AG08396 (cell line): ENCODE measurements at regions not wholly inside any gene's neighbourhood (a gene's known extent, or its start where the extent isn't known, plus 50 kb on each side); places are given as distances from the start of the nearest gene placed in this dataset.
A peak's percentile ranks its signal among the peaks of the same experiment; 100 is the strongest.
"Not testable (repeated sequence)": the region's sequence is repeated elsewhere in the genome, so short reads cannot be mapped to it uniquely, and the experiment has no call there.

Source experiments
- DNase-seq: peaks from one replicate; pipeline ENCODE4 v3.0.0; 2012; ENCODE audit warnings: low spot score, mixed read lengths

DNA sequence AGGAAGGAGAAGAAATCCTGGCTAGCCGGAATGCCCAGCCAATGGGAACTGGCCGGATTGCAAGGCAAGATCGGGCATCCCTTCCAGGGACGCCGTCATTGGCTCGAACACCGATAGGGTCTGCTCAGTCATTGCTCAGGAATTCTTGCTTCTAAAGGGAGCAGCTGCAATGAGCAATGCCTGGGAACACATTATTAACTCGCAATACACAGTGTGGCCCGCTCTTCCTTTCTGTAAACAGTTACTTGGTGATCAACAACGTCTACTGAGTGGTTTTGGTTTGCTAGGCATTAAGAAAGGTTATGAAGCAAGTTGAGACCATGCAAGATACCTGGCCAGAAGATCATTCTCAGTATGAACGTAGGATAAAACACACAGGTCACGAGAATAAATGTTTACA is 165.4 kb upstream of the CITED2 start:
- peak; percentile 86 for DNase-seq

DNA sequence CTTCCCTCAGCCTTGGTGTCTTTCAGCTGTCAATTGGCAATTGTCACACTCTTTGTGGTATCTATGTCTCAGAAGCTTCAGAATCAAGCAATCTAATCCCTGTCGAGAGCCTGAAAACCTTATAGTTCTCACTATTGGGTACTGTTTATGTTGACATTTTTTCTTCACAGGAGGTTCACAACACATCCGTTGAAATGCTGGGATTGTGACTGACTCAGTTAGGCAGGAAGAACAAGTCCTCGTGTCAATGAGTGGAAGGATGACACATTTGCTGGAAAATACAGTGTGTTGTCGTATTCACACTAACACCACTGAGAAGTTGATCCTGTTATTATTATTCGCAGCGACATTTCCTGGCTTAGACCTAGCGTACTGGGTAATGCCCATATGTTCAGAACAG is 163.9 kb upstream of the CITED2 start:
- no peak for DNase-seq

DNA sequence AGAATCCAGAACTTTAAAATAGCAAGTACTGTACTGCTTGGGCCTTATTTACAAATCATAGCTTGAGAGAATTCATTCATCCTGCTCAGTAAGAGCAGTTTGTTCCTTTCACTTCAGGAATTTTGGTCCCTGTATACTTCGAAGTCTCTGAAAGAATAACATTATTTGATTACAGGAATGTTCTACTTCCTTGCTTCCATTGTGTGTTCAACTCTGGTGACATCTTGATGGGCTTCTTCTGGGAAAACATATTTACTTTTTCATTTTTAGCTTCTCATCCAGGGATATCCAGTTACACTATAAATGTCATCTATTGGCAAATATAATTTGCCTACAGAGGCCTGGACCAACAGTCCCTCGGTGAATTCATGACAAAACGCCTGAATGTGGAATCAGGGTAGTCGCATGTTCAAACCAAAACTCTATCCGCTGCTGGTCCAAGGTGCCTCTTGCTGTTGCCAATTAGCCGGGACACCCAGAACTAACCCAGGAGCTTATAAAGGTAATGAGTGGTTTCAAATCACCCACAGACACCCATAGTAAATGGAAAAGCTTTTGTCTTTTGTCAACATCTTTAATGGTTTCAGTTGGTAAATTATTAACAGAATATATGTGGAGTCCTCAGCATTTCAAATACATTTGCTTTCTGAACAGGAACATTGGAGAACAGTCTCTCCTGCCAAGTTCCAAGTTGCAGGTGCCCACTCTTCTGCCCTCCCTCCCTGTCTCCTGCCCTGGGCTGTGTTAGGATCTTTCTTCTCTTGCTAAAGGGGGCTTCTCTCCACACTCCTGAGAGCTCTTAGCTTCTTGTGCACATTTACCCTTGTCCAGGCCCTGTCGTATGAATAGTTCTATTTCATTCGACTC is 162.5 kb upstream of the CITED2 start:
- DNase-seq = no peak

DNA sequence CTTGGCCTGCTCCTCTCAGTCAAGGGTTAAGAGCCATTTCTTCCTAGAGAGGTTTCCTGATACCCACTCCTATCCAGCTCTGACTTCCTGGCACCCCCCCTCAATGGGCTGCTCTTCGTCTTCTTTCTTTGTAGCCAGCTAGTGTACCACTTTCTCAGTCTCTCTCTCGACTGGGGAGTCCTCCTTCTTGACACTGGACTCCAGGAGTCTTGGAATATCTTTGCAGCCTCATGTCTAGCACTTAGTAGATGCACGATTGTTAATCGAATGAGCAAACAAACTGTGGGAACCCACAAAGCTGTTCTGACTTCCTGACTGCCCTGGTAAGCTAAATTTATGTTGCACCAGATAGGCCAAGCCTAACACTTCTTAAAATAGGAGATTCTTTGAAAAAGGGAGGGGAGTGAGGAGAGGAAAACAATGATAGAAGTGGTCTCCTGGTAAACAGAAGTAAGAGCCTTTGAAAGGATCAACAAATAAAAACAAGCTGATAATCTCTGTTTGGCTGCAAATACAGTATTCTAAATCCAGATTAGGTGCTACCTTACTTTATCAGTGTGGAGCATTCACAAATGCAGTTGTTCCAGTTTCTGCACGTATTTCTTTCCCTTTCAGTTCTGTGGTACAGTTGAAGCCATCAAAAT is 160.1 kb upstream of the CITED2 start:
- no peak for DNase-seq

DNA sequence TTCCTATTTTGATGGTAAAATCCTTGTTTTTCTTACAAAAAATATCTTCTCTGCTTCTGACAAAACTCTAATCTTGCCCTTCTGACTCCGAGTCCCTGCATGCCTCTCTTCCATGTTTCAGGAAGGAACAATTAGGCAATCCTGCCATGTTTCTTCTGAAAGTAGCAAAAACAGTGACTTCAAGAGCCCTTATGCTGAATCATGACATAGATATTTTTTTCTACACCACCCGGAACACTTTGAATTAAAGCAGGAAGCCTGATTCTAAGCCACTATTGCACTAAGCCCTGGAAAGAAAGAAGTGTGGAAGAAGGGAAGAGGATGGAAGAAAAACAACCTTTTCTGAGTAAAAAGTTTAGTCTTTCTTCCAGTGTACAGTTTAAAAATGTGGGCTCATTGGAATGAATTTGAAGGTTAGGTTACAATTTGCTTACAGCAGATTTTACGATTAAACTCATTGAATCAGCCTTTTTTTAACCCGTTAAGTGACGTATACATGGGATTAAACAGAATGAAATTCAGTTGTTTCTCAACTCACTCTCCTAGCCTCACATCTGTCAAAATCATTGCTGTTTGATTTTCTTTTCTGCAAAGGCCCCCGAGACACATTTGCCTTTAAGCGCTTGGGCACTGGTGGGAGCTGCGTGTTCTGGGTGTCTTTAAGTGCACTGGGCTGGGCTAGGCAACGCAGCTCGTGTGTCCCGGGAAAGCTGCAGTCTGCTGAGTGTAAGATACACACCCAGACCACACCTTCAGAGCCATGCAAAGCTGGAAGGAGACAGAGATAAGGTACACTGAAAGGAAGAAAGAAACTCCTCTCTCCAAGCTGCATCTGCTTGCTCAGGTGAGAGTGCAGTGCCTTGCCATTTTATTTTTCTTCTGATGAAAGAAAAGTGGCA is 159.4 kb upstream of the CITED2 start:
- DNase-seq = peak; percentile 29

DNA sequence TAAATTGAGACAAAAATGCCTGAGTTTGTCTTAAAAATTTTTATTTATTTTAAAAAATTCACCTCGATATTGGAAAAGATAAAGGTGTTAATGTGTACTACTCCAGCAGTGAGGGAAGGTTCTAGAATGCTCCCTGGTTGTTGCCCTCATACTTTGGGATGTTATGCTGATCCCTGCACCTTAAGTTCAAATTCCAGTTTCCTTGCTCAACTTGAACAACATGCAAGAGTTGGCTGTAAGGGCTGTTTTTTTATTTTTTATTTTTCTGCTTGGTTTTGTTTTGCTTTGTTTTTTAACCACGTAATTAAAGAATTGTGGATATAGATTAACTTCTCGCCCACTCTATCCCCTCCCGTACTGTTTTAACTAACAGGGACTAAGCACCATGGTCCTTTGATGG is 158.7 kb upstream of the CITED2 start:
- DNase-seq = no peak

DNA sequence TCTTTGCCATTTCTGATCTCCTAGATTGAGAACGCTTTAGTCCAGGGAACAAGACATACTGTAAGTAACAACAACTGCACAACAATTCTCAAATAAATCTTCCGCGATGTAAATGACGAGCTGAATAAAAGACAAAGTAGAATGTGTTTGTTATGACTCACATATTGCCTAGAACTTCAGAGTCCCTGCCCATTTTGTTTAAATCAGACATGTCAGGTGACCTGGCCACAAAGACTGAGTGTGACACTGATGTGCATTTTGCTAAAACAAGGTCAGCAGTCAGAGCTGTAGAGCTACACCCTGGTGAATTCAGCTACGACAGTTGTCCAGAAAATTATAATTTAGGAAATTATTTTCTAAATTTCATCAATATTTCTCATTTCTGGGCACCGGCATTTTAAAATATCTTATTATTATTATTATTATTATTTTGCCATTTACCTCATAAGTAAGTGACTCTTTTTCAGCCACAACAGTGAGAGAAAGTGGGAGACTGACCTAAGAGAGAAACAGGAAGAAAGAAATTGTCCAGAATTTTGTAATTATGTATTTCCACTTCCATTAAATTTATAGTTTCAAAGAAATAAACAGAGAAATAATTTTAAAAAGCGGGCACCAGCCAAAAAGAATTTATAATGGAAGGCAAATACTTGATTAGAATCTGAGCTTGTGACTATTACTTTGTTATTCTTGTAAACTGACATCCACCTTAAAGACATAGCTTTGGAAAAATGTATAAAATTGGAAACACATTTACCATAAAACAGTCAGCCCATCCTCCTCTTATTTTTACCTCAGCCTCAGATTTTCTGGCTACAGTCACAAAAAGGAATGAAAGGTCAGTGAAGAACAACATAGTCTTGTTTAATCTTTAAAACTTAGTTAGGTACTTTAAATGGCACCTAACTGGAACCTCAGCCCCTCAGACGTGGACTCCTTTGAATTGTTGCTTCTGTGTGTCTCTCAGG is 157.0 kb upstream of the CITED2 start:
- peak; percentile 12 for DNase-seq

DNA sequence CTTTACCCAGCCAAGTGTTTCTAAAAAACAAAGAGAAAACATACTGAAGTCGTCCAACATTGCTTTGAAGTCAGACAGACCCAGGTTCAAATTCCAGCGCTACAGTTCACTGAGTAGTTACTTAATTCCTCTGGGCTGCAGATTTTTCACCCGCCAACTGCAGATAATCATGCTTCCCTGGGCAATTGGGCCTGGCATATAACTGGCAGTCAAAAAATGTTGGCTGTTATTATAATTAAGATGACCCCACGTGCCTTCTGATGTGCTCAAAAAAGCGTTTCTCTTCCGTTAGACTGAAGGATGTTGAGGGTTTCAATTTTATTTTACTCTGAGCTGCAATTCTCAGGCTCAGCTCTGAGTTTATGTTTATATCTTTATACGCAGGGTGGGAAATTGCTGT is 156.1 kb upstream of the CITED2 start:
- no peak for DNase-seq

DNA sequence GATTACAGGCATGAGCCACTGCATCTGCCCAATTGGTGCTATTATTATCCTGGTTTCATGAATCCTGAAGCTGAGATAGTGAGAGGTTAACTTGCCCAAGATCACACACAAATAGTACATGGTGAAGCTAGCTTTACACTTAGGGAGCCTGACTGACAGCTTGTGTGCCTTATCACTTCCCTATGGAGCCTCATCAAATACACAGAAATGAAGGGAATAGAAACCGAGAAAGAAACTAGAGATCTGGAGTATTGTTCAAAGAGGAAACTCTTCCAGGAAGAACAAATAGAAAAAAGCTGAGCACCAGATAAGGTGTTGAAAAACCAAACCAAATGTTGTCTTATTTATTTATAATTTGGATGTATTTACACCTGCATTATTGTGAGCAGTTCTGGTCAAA is 155.0 kb upstream of the CITED2 start:
- DNase-seq = no peak

DNA sequence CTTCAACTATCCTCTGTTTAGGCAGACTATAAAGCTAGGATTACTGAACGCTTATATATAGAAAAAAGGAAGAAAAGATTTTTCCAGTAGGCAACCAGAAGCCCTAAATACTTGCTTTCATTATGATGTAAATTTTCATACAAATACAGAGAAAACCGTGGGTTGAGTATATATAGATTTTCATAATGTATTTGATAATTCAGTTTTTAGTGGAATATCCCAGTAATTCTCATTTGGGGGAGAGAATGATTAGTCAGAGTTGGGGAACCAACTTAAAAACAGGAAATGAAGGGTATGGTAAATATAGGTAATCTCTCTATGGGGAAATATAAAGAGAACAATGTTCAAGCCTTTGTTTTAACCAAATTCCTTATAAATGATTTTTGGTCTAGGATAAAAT is 154.0 kb upstream of the CITED2 start:
- DNase-seq = no peak

DNA sequence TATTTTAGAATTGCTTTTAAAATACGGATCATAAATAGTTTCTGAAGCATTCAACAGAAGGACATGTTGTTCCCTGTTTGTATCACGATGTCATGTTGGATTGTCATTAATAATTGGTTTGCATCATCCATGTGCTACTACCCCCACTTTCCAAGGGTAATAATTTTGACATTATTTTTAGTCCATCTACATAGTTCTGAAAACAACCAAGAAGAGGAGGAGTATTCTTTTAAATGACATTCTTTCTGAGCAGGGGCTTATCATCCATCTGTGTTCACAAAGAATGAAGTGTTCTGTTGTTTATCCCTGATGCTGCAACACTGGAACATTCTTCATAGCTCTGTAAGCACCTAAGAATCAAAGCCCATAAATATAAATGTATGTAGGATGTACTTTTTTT is 151.0 kb upstream of the CITED2 start:
- DNase-seq = no peak

DNA sequence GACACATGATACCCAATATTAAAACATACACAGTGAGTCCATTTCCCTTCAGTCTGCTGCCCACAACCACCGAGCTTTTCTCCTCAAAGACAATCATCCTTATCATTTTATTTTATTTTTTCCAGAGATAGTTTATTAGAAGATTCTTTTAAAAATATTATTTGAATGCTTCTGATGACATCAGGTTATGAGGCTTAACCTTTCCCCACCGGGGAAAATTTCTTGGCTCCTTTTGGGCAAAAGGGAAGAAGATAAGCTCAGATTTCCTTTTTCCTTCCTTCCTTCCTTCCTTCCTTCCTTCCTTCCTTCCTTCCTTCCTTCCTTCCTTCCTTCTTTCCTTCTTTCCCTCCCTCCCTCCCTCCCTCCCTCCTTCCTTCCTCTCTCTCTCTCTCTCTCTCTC is 149.5 kb upstream of the CITED2 start:
- DNase-seq = no peak

DNA sequence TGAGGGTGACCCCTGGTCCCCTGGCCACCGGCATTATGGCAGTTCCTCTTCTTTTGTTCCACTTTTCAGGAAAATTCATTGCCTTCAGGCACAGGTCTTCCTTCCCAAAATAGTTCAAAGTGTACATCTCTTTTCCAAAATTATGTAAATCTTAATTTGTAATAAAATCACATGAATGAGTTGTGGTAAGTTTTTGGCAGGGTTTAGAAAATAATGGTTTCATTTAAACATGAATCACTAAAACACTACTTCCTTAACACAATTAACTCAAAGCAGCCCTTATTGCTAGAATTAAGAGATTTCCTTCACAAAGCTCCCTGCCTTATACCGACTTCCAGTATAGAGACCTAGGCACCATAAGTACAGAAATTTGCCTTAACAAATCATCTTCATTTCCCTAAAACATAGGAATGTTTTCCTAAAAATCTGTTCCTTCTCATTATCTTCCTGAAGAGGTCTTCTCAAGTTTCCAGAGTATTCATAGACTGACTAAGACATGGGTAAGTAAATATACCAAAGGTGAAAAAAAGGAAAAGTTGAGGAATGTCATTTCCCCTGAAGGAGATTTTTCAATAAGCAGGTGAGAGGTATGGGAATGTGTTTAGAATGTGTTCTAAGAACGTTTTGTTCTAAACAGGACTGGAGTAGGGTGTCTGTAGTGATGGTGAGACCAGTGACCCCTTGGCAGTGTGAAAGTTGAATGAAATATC is 148.2 kb upstream of the CITED2 start:
- no peak for DNase-seq

DNA sequence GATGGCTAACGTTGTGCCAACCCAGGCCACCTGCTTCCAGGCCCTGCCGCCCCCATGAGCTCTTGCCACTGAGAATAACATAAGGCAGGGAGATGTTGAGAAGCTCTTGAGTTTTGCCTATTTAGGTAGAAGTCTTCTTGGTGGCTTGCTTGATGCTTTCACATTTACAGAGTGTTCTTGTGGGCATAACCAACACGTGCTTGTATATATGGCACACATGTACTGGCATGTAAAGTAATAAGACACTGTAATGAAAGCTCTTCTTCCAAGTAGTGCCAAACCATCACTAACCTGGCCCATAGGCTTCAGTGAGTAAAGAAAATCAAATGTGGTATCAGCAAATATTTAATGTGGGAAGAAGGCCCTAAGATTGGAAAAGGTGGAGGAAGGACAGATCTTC is 146.9 kb upstream of the CITED2 start:
- no peak for DNase-seq

DNA sequence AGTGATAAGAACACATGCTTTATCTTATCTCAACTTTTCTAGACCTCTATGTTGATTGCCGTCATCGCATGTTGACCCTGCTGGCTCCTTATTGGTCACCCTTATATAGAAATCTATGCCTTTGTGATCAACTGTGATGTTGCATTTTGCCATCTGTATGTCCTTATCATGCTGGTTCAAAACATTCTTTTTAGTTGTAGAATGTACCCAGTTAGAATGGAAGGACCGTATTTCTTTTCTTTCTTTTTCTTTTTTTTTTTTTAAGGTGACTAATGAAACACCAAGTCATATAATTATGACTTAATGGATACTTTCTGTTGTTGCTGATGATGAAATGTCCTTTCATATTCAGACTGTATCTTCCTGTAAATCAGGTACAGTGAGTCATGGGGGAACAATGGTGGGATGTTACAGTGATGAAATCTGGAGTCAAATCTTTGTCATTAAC is 145.9 kb upstream of the CITED2 start:
- DNase-seq = no peak

DNA sequence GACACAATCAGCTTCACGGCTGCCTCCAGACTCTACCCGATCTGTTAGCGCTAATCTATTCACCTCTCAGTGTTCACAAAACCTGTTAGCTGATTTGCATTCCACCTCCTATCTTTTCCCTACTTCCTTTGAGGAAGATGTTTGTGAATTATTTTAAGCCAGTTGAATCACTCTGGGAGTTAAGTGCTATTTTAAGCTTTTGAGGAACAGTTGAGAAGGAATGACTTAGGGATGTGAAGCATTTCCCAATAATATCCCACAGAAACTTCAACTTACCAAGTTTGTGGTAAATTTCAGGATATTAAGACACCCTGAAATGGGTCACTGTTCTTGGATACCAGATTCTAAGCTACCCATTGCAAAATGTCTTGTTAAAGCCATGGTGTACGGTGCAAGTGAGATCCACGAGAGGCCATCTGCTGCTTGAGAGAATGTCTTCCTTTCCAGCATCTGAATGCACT is 145.2 kb upstream of the CITED2 start:
- DNase-seq = no peak

DNA sequence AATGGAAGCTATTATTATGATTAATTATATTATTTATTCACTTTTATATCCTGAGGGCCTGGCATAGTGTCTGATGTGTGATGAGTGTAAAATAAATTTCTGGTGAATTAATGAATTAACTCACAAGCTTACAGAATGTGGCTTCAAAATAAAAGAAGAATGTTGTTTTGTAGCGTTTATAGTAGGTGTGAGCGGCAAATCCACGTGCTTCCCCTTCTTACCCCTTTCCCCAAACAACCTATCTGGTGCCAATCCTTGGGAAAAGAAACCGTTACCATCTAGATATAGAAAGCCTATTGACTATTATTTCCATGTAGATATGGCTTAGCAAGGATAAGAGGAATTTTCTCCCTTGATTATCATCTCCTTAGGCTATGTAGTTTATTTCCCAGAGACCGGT is 144.6 kb upstream of the CITED2 start:
- DNase-seq = no peak

DNA sequence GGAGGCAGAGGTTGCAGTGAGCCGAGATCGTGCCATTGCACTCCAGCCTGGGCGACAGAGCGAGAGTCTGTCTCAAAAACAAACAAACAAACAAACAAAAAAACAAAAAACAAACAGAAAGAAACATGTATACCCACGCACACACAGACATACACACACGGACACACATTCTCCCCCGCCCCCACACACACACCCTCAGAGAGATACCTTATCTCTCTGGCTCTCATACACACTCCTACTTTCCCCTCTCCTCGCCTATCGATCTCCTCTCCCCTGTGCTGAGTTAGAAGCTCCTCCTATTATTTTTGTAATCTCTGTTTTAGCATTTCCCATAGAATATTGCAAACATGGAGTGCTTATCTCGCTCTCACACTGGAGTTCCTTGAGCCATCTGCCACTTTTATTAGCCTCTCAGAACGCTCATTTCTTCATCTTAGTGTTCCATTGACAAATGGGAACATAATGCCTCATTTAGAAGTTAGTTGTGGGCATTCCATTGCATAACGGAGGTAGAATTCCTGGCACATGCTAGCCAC is 144.2 kb upstream of the CITED2 start:
- DNase-seq = no peak

DNA sequence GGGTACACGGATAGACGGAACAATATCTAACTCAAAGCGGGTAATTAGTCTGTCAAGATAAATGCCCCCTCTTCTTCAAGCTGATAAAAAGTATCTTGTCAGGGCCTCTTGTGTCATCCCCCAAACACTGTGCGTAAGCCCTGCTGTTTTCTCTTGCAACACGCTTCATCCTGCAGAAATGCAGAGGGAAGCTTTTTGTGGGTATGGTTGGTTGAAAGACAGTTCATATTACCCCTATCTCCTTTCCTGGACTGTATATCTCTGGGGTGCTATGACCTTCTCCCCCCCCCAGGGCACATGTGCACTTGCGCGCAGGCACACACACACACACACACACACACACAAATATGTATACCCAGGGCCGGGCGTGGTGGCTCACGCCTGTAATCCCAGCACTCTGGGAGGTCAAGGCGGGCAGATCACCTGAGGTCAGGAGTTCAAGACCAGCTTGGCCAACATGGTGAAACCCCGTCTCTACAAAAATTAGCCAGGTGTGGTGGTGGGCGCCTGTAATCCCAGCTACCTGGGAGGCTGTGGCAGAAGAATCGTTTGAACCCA is 143.6 kb upstream of the CITED2 start:
- DNase-seq = not testable (repeated sequence)

DNA sequence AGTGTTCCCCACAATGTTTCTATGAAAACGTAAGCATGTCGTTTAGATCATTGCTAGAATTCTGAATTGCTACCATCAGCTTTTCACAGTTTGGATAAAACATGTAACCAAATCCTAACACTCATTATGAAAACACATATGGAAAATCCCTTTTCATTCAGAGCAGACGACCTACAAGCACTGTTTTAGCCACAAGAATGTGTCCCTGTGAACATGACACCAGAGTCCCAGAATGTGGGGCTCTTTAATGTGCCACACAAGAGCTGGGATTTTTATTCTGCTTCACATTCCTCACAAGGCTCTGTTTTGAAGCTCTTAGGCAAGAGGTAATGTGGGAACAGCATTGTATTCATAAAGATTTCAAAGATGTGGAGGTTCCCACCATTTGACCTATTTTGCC is 141.1 kb upstream of the CITED2 start:
- peak; percentile 14 for DNase-seq
